COLO668 (cell line): ENCODE measurements at regions not wholly inside any gene's neighbourhood (a gene's known extent, or its start where the extent isn't known, plus 50 kb on each side); places are given as distances from the start of the nearest gene placed in this dataset.

Source experiments
- DNase-seq: peaks from one replicate; lab custom pipeline; 2025; ENCODE audit not compliant: unreplicated experiment; lab: John Stamatoyannopoulos, UW

DNA sequence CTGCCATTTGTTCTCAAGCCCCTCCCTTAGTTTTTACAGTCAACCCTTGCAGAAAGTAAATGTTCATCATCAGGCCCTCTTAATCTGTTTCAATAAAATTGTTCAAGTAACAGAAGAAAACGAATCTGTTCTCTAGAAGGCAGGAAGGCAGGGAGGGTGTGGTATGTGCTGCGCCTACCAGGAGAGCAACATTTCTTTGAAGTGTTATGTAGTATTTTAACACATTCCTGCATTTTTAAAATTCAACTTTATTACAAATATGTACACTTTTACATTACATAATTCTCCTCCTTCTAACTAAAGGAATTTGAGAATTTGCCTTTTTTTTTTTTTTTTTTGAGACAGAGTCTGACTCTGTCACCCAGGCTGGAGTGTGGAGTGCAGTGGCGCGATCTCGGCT lies 657.8 kb downstream of the MCTP2 start:
- no peak for DNase-seq

- DNase-seq: no peak
Measured at GRCh38 chr15:94893091-94893490, 661.7 kb downstream of the MCTP2 start.

- no peak for DNase-seq
Measured at GRCh38 chr15:94894056-94894455, 662.7 kb downstream of the MCTP2 start.

DNA sequence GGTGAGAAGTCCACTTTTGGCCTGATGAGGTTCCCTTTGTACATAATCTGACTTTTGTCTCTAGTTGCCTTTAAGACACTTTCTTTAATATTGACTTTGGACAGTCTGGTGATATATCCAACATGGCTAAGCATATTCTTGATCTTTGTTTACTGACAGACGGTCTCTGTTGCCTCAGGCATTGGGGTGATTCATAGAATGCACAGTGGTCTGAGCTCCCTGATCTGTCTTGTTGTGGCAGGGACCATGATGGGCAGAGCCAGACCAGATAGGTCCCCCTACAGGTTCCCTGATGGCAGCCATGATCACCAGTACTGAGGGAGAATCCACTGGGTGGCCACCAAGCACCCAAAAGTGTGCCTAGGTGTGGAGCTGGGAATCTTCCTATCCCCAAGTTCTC lies 678.1 kb downstream of the MCTP2 start:
- no peak for DNase-seq

- no peak for DNase-seq
Measured at GRCh38 chr15:94910166-94910565, 678.8 kb downstream of the MCTP2 start.

DNA sequence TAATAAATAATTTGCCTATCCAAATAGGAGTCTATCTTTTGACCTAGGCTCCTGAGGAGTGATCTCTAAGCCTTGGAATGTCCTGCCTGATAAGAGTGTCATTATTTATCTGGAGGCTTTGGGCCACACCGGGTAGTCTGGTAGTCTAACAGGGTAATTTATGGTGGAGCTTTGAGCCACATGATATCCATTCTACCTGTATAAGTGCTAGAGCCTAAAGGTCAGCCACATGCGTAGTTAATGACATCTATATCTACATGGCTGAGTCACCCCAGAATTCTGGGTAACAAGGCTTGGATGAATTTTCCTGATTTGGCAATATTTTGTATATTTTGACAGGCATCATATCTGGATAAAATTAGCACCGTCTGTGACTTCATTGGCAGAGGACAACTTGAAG lies 681.4 kb downstream of the MCTP2 start:
- no peak for DNase-seq

DNA sequence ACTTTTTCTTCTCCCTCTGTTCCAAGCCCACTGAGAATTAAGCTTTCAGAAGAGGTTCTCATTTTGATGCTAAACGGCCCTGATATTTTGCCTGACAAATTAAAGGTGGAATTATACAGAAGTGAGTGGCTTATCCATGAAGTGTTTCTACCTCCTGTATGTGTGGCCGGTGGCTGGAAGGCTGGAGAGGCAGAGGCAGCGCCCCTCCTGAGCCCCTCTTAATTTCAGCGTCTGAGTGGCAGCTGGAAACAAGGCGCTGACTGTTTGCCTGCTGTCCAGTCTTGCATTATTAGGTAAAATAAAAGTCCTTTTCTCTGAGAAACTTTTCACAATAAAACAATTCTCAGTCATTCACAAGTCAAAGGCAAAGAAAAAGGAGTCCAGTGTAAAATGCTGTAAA lies 685.7 kb downstream of the MCTP2 start:
- DNase-seq: no peak

- DNase-seq: no peak
Measured at GRCh38 chr15:94921936-94922335, 690.6 kb downstream of the MCTP2 start.

DNA sequence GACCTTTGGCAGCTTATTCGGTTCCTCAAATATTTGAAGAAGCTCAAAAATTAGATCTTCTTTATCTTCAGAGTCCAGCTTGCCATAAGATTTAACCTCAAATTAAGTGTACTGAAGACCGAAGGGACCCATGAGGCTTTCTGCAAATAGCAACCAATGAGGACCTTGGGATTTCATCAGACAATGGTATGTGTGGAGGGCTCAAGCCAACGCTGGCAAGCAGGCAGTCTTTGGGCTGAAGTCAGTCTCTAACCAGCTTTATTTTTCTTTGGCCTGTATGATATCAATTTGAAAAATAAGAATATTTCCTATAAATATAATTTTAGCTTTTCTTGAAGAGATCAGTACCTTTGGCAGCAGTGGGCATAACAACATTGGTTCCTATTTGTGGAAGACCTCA lies 692.7 kb downstream of the MCTP2 start:
- no peak for DNase-seq

GRCh38 chr15:94924971-94925598 lies 693.7 kb downstream of the MCTP2 start:
- no peak for DNase-seq

GRCh38 chr15:94925680-94926079 lies 694.3 kb downstream of the MCTP2 start:
- no peak for DNase-seq

GRCh38 chr15:94927003-94927402 lies 695.6 kb downstream of the MCTP2 start:
- DNase-seq: no peak

DNA sequence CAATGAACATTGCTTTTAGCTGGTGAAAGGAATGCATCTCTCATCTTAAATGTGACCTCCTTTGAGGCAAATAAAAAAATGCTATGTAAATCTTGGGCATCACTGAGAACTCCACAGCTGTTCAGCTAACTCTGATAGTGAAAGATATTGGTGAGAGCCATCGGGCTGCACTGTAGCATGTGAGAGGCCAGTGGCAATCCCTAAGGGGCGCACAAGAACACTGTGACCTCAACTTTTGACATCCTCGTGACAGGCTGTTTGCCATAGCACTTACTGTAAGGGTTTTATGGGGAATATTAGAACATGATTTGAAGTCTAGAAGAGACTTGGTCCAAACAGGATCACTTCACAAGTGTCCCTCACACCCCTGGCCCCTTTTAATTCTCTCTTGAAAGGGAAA lies 697.9 kb downstream of the MCTP2 start:
- no peak for DNase-seq

- DNase-seq: no peak
Measured at GRCh38 chr15:94930441-94930840, 699.1 kb downstream of the MCTP2 start.

DNA sequence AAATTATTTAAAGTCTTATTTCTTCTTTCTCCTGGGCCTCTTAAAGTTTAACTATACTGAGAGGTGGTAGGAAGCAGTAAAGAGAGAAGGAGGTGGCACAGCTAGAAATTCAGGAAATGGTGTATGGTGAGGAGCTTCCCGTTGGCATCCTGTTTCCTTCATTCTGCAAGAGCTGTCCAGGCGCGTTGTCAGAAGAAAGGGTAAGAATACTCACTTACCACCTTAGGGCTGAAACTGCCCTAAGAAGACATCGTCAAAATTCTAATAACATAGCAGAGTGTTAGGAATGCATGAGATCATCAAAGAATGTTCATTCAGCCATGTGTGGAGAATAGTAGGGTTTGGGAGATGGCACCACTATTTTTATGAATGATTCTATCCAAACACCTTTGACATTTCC lies 699.6 kb downstream of the MCTP2 start:
- no peak for DNase-seq

DNA sequence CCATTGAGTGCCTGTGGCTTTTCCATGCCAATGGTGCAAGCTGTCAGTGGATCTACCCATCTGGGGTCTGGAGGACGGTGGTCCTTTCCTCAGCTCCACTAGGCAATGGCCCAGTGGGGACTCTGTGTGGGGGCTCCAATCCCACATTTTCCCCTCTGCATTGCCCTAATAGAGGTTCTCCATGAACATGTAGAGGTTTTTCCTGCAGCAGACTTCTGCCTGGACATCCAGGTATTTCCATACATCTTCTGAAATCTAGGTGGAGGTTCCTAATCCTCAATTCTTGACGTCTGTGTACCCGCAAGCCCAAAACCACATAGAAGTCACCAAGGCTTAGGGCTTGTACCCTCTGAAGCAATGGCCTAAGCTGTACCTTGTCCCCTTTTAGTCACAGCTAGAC lies 703.1 kb downstream of the MCTP2 start:
- DNase-seq: no peak

- no peak for DNase-seq
Measured at GRCh38 chr15:94937242-94937641, 705.9 kb downstream of the MCTP2 start.

DNA sequence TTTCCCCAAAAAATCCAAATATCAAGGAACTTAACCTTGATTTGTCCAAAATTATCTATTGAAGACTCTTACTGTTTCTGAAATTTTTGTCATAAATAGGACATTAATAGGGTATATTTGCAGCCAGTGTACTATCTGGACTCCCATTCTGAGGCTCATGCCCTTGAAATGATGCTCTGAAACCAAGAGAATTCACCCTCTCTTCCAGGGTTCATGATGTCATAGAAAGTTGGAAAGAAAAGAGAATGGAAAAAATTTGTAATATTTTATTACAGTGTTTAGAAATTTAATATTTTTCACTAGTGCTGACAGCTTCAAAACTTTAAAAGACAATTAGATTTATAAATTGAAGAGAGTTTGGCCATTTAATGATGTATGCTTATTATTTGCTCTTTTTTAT lies 712.5 kb downstream of the MCTP2 start:
- no peak for DNase-seq

- DNase-seq: no peak
Measured at GRCh38 chr15:94951538-94951937, 720.2 kb downstream of the MCTP2 start.

- DNase-seq: no peak
Measured at GRCh38 chr15:94963953-94964352, 732.6 kb downstream of the MCTP2 start.

GRCh38 chr15:94965593-94965992 lies 734.2 kb downstream of the MCTP2 start:
- DNase-seq: no peak

- no peak for DNase-seq
Measured at GRCh38 chr15:94968133-94968532, 736.8 kb downstream of the MCTP2 start.

GRCh38 chr15:94970096-94970495 lies 738.7 kb downstream of the MCTP2 start:
- DNase-seq: no peak

DNA sequence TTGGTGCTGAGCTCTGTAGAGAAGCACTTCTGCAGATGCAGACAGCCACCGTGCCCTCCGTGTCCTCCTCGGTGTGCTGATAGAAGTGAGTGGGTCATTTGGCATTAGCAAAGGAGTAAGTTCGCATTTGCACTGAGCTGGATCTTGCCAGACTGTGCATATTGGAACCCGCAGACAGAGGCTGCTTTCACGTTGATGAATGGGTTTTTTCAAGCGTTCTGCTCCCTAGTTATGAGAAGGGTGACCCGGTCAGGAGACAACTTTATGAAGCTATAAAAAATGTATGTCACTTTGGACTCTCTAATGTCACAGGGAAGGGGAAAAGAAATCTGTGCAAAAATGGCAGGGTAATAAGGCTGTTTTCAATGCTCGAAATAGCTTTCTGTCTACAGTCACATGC lies 739.4 kb downstream of the MCTP2 start:
- no peak for DNase-seq
